ENCODE measurements at regions not wholly inside any gene's neighbourhood (a gene's known extent, or its start where the extent isn't known, plus 50 kb on each side); places are given as distances from the start of the nearest gene placed in this dataset.

- H3K36me3 ChIP-seq: no peaks in the 10 kb centered on the region
- ATAC-seq: no peak
- no peak for DNase-seq
- H3K27me3 ChIP-seq: no peaks in the 10 kb centered on the region
- no peak overlapping the region for H3K27ac ChIP-seq
- intact Hi-C loops (cut with DNase I): no loop called here
- H3K4me1 ChIP-seq: no peaks in the 10 kb centered on the region
- no peak for FAIRE-seq
- TF ChIP-seq CTCF (IDR thresholded peaks at IDR 0.05): no peak
- WGBS, 2 donors: 51 to 77% methylated on average over 5 of the region's 5 CpGs
- no peak overlapping the region for H3K4me3 ChIP-seq
- no peaks in the 10 kb centered on the region for H3K9me3 ChIP-seq
These were observed 276.8 kb upstream of the RORB start for GRCh38 chr9:74220327-74220726.

DNA sequence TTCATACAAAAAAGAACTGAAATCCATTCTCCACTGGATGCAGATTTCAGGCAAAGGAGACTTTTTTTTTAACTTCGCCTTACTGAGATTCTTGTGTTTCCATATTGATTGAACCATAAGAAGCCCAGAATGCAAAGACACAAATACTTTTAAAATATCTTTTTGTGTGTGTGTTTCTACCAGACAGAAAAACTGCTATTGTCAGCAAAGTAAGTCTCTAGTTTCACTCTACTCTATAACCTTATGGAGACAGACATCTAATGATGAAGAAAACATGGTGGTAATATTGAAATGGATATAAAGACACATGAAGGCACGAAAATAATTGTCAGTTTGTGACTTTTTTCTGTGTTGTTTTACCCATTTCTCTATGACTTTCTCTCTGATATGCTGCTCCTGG lies 260.3 kb upstream of the RORB start:
- intact Hi-C loops (cut with DNase I): no loop called here
- H3K27ac ChIP-seq: no peak overlapping the region
- no peaks in the 10 kb centered on the region for H3K4me1 ChIP-seq
- H3K27me3 ChIP-seq: no peaks in the 10 kb centered on the region
- DNase-seq: no peak
- no peaks in the 10 kb centered on the region for H3K36me3 ChIP-seq
- no peak for FAIRE-seq
- 25 to 33% methylated on average over 2 of the region's 2 CpGs for WGBS, 2 donors
- no peak for ATAC-seq
- no peak for TF ChIP-seq CTCF (IDR thresholded peaks at IDR 0.05)
- H3K4me3 ChIP-seq: no peak overlapping the region
- no peaks in the 10 kb centered on the region for H3K9me3 ChIP-seq

DNA sequence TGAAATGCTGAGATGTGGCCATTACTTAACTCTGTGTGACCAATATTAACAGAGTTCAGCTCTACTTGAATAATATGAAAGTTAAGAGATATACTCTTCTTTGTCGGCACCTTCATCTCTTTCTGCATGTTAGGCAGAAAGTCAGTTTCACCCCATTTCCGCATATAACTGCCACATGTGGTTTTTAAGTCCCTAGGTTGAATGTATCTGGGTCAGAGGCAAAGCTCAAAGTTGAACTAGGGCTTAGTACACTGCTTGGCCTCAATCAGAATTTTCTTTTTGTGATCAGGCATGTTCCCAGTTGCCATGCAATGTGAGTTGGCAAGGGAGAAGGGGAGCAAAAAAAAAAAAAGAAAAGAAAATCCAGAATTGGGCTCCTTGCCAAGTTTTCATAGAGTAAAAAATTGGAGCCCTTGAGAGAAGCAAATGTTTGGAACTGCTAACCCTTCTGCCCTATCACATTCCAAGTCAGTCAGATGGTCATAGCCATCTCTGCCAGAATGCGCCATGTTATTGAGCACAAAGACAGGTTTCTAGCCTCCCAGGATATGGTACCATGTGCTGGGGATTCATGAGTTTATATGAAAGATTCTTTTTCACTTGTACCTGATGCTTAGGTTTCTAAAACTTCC lies 251.2 kb upstream of the RORB start:
- no peak overlapping the region for H3K4me3 ChIP-seq
- no peaks in the 10 kb centered on the region for H3K9me3 ChIP-seq
- H3K4me1 ChIP-seq: no peaks in the 10 kb centered on the region
- ATAC-seq (no peak), FAIRE-seq (no peak), DNase-seq (no peak)
- intact Hi-C loops (cut with DNase I): no loop called here
- WGBS, 2 donors: 64 to 85% methylated on average over 3 of the region's 3 CpGs
- H3K36me3 ChIP-seq: no peaks in the 10 kb centered on the region
- H3K27ac ChIP-seq: no peak overlapping the region
- H3K27me3 ChIP-seq: no peaks in the 10 kb centered on the region
- TF ChIP-seq CTCF (IDR thresholded peaks at IDR 0.05): no peak

DNA sequence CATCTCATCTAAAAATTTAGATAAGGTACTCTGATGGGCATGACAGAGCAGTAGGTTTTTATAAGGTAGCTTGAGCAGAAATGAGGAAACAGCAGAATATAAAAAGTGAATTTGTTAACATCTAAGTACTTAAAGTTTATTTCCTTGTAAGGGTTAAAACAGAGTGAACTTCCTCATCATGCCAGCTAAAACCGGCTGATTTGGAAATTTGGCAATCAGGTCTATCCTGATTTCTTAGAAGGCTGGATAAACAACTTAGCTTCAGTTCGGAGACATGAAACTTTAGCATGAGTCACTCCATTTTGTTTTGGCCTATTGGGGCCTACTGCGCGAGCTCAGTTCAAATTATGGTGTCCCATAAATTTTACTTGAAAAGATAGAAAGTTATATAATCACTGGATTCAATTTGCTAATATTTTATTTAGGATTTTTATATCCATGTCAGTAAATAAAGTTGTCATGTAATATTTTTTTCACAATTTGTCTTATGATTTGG lies 241.6 kb upstream of the RORB start:
- Histone ChIP-seq H3K9me3 (no peaks in the 10 kb centered on the region), H3K4me3 (no peak overlapping the region), H3K4me1 (no peaks in the 10 kb centered on the region), H3K27me3 (no peaks in the 10 kb centered on the region), H3K36me3 (no peaks in the 10 kb centered on the region), H3K27ac (no peak overlapping the region)
- intact Hi-C loops (cut with DNase I): no loop called here
- no peak for DNase-seq
- no peak for ATAC-seq
- no peak for TF ChIP-seq CTCF (IDR thresholded peaks at IDR 0.05)
- FAIRE-seq: no peak
- 47 to 53% methylated on average over 4 of the region's 4 CpGs for WGBS, 2 donors

GRCh38 chr9:74275872-74276508 lies 221.1 kb upstream of the RORB start:
- Histone ChIP-seq H3K4me3 (no peak overlapping the region), H3K27ac (no peak overlapping the region), H3K27me3 (no peaks in the 10 kb centered on the region), H3K4me1 (no peaks in the 10 kb centered on the region), H3K9me3 (no peaks in the 10 kb centered on the region), H3K36me3 (no peaks in the 10 kb centered on the region)
- peak in 1 of 6 donors; percentile 63 for DNase-seq
- intact Hi-C loops (cut with DNase I): loop anchor here in 1 of 3 donors (10.0 kb wide), 1 partner anchor 59 kb away; no protein-coding TSS in a partner anchor
- no peak for ATAC-seq
- no peak for TF ChIP-seq CTCF (IDR thresholded peaks at IDR 0.05)
- WGBS, 2 donors: 85 to 88% methylated on average over 41 of the region's 41 CpGs
- no peak for FAIRE-seq
